Loucy (cell line): ENCODE measurements at regions not wholly inside any gene's neighbourhood (a gene's known extent, or its start where the extent isn't known, plus 50 kb on each side); places are given as distances from the start of the nearest gene placed in this dataset.

Experiments
- H2AFZ ChIP-seq: fragments of 200-600 bp; sonication (generic); 2 replicates; pipeline ENCODE4 v1.6.0; 2016; ENCODE audit warnings: antibody characterized with exemption, mild to moderate bottlenecking, low read length, moderate library complexity
- H3F3A ChIP-seq: fragments of 200-600 bp; 2 replicates; pipeline ENCODE4 v1.6.0; 2016; ENCODE audit warnings: antibody characterized with exemption, low read depth, mild to moderate bottlenecking
- H3K27me3 ChIP-seq: fragments of 200-600 bp; sonication (generic); 2 replicates; pipeline ENCODE4 v1.6.1; 2014; ENCODE audit warnings: low read length, mild to moderate bottlenecking; ENCODE audit not compliant: insufficient read depth, poor library complexity, severe bottlenecking
- H3K36me3 ChIP-seq: fragments of 200-600 bp; sonication (generic); 2 replicates; pipeline ENCODE4 v1.6.1; 2016; ENCODE audit warnings: low read length; ENCODE audit not compliant: insufficient read depth
- H3K4me1 ChIP-seq: fragments of 200-600 bp; sonication (generic); 2 replicates; pipeline ENCODE4 v1.5.1; 2014; ENCODE audit warnings: low read length, mild to moderate bottlenecking; ENCODE audit not compliant: insufficient read depth, poor library complexity, severe bottlenecking
- H3K4me2 ChIP-seq: fragments of 200-600 bp; sonication (generic); 2 replicates; pipeline ENCODE4 v1.6.0; 2014; ENCODE audit warnings: antibody characterized with exemption, low read length, low read depth, mild to moderate bottlenecking; ENCODE audit not compliant: poor library complexity, severe bottlenecking
- H3K4me3 ChIP-seq: fragments of 200-600 bp; sonication (generic); 2 replicates; pipeline ENCODE4 v1.5.1; 2014; ENCODE audit warnings: low read length, mild to moderate bottlenecking, mixed read lengths; ENCODE audit not compliant: poor library complexity, severe bottlenecking
- H3K79me2 ChIP-seq: fragments of 200-600 bp; sonication (generic); 2 replicates; pipeline ENCODE4 v1.6.1; 2014; ENCODE audit warnings: low read length; ENCODE audit not compliant: insufficient read depth
- H3K9ac ChIP-seq: fragments of 200-600 bp; sonication (generic); 2 replicates; pipeline ENCODE4 v1.6.0; 2014; ENCODE audit warnings: mild to moderate bottlenecking, low read depth, low read length, moderate library complexity; ENCODE audit not compliant: poor library complexity, severe bottlenecking
- H3K9me2 ChIP-seq: fragments of 200-600 bp; sonication (generic); replicated peaks from 2 replicates; pipeline ENCODE4 v1.6.1; 2016; ENCODE audit warnings: low read depth, low read length, mixed read lengths
- H3K9me3 ChIP-seq: fragments of 200-600 bp; sonication (generic); 2 replicates; pipeline ENCODE4 v1.6.1; 2014; ENCODE audit warnings: mild to moderate bottlenecking, antibody characterized with exemption, low read length, low read depth; ENCODE audit not compliant: insufficient read depth
- H4K20me1 ChIP-seq: fragments of 200-600 bp; sonication (generic); 2 replicates; pipeline ENCODE4 v1.6.0; 2014; ENCODE audit warnings: antibody characterized with exemption, low read length, mild to moderate bottlenecking; ENCODE audit not compliant: insufficient read depth, poor library complexity, severe bottlenecking
- EZH2phosphoT487 ChIP-seq: fragments of 200-600 bp; IDR thresholded peaks from 2 replicates; pipeline ENCODE4 v1.6.1; 2018; ENCODE audit warnings: antibody characterized with exemption, mild to moderate bottlenecking, moderate library complexity, borderline replicate concordance
- TF ChIP-seq, protein P1 (sequence below): fragments of 200-600 bp; sonication (generic); conservative IDR thresholded peaks from 2 replicates; pipeline ENCODE4 v1.5.1; 2014; ENCODE audit warnings: mild to moderate bottlenecking, antibody characterized with exemption, low read length

DNA sequence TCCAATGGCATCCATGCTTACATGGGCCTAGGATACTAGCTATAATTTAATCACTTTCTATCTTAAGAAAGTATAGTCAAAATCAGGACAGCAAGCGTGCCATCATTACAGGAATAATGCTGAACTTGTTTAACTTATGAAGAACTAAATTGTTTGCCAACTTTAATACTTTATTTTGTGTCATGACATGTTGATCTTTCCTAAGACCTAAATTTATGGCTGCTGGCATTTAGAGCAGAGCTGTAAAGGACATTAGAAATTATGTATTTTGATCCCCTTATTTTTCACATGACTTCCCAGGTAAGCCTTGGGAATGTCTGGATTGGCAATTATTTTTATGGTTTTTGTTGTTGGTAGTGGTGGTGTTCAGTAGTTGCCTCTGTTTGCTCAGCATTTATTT lies 920.3 kb upstream of the GOT2 start:
- H3K79me2 ChIP-seq, result no peaks in the 10 kb centered on the region

DNA sequence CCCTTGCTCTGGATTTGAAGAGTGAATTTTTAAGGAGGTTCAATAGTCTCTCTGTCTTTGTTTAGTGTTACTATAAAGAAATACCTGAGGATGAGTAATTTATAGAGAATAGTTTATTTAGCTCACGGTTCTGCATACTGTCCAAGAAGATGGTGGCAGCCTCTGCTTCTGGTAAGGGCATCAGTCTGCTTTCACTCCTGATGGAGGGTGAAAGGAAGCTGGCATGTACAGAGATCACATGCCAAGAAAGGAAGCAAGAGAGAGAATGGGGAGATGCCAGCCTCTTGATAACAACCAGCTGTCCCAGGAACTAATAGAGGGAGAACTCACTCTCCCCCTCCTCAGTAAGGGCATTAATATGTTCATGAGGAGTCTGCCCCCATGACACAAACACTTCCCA lies 917.5 kb upstream of the GOT2 start:
- no peaks in the 10 kb centered on the region for H3K27me3 ChIP-seq
- no peak overlapping the region for H3K9ac ChIP-seq
- no peak overlapping the region for H2AFZ ChIP-seq
- no peaks in the 10 kb centered on the region; the same call in 1 of the 2 replicates for H3K9me3 ChIP-seq
- H4K20me1 ChIP-seq, result no peaks in the 10 kb centered on the region
- no peaks in the 10 kb centered on the region for H3F3A ChIP-seq
- no peaks in the 10 kb centered on the region for H3K9me2 ChIP-seq
- no peaks in the 10 kb centered on the region for H3K4me1 ChIP-seq
- no peak overlapping the region for H3K4me3 ChIP-seq
- no peak overlapping the region for H3K4me2 ChIP-seq
- H3K79me2 ChIP-seq, result no peaks in the 10 kb centered on the region
- H3K36me3 ChIP-seq, result no peaks in the 10 kb centered on the region
- TF ChIP-seq, protein P1, sequence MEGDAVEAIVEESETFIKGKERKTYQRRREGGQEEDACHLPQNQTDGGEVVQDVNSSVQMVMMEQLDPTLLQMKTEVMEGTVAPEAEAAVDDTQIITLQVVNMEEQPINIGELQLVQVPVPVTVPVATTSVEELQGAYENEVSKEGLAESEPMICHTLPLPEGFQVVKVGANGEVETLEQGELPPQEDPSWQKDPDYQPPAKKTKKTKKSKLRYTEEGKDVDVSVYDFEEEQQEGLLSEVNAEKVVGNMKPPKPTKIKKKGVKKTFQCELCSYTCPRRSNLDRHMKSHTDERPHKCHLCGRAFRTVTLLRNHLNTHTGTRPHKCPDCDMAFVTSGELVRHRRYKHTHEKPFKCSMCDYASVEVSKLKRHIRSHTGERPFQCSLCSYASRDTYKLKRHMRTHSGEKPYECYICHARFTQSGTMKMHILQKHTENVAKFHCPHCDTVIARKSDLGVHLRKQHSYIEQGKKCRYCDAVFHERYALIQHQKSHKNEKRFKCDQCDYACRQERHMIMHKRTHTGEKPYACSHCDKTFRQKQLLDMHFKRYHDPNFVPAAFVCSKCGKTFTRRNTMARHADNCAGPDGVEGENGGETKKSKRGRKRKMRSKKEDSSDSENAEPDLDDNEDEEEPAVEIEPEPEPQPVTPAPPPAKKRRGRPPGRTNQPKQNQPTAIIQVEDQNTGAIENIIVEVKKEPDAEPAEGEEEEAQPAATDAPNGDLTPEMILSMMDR, result no peak
- TF ChIP-seq EZH2phosphoT487, result no peak

More for the DNA sequence above, 920.3 kb upstream of the GOT2 start:
- Histone ChIP-seq H3F3A (no peaks in the 10 kb centered on the region), H3K4me3 (no peak overlapping the region), H2AFZ (no peak overlapping the region), H3K9ac (no peak overlapping the region), H3K4me1 (no peaks in the 10 kb centered on the region), H3K36me3 (no peaks in the 10 kb centered on the region), H4K20me1 (no peaks in the 10 kb centered on the region), H3K27me3 (no peaks in the 10 kb centered on the region), H3K4me2 (no peak overlapping the region), H3K9me3 (no peaks in the 10 kb centered on the region), H3K9me2 (no peaks in the 10 kb centered on the region)
- TF ChIP-seq EZH2phosphoT487, result no peak
- TF ChIP-seq, protein P1, result no peak

DNA sequence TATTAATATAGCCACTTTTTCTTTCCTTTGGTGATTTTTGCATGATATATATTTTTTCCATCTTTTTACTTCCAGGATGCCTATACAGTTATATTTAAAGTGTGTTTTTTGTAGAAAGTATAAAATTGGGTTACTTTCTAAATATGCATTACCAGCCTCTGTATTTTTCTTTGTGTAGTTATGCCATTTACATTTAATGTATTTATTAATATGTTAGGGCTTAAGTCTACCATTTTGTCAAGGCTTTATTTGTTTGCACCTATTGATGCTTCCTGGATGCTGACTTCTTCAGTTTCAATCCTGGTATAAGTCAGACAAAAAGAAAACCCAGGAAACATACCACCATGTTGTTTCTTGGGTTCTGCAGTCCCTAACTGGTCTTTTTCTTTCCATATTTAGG lies 911.1 kb upstream of the GOT2 start:
- H2AFZ ChIP-seq, result no peak overlapping the region
- no peaks in the 10 kb centered on the region for H3K9me2 ChIP-seq
- H3K9ac ChIP-seq, result no peak overlapping the region
- no peak for TF ChIP-seq EZH2phosphoT487
- TF ChIP-seq, protein P1, result no peak
- H3K4me3 ChIP-seq, result no peak overlapping the region
- no peaks in the 10 kb centered on the region for H3K79me2 ChIP-seq
- no peaks in the 10 kb centered on the region for H4K20me1 ChIP-seq
- H3F3A ChIP-seq, result no peaks in the 10 kb centered on the region
- H3K4me1 ChIP-seq, result no peaks in the 10 kb centered on the region
- no peaks in the 10 kb centered on the region for H3K36me3 ChIP-seq
- no peaks in the 10 kb centered on the region; the same call in 1 of the 2 replicates for H3K9me3 ChIP-seq
- no peak overlapping the region for H3K4me2 ChIP-seq
- H3K27me3 ChIP-seq, result no peaks in the 10 kb centered on the region
